ENCODE measurements at regions not wholly inside any gene's neighbourhood (a gene's known extent, or its start where the extent isn't known, plus 50 kb on each side); places are given as distances from the start of the nearest gene placed in this dataset.
A peak's percentile ranks its signal among the peaks of the same experiment; 100 is the strongest.

- no peak for DNase-seq (ENCODE audit: low spot score)
- intact Hi-C loops (cut with DNase I) = no loop called here
These were observed 549.2 kb upstream of the BTBD3 start for GRCh38 chr20:11368499-11368898.

GRCh38 chr20:11368965-11369711, 548.6 kb upstream of the BTBD3 start:
- DNase-seq (ENCODE audit: low spot score) = no peak
- intact Hi-C loops (cut with DNase I) = no loop called here

GRCh38 chr20:11371831-11372230, 545.9 kb upstream of the BTBD3 start:
- intact Hi-C loops (cut with DNase I) = no loop called here
- no peak for DNase-seq (ENCODE audit: low spot score)

- intact Hi-C loops (cut with DNase I) = no loop called here
- no peak for DNase-seq (ENCODE audit: low spot score)
These were observed 544.6 kb upstream of the BTBD3 start for GRCh38 chr20:11372876-11373790.

GRCh38 chr20:11375335-11375734, 542.4 kb upstream of the BTBD3 start:
- no peak for DNase-seq (ENCODE audit: low spot score)
- intact Hi-C loops (cut with DNase I) = no loop called here

GRCh38 chr20:11375966-11376365, 541.7 kb upstream of the BTBD3 start:
- DNase-seq (ENCODE audit: low spot score) = no peak
- intact Hi-C loops (cut with DNase I) = no loop called here

GRCh38 chr20:11376420-11376819, 541.3 kb upstream of the BTBD3 start:
- intact Hi-C loops (cut with DNase I) = no loop called here
- DNase-seq (ENCODE audit: low spot score) = no peak

- intact Hi-C loops (cut with DNase I) = no loop called here
- DNase-seq (ENCODE audit: low spot score) = no peak
These were observed 540.7 kb upstream of the BTBD3 start for GRCh38 chr20:11376998-11377397.

GRCh38 chr20:11377761-11378160, 539.9 kb upstream of the BTBD3 start:
- DNase-seq (ENCODE audit: low spot score) = no peak
- intact Hi-C loops (cut with DNase I) = no loop called here

- no peak for DNase-seq (ENCODE audit: low spot score)
- intact Hi-C loops (cut with DNase I) = no loop called here
These were observed 539.4 kb upstream of the BTBD3 start for GRCh38 chr20:11378252-11378651.

- intact Hi-C loops (cut with DNase I) = no loop called here
- peak; percentile 70 for DNase-seq (ENCODE audit: low spot score)
These were observed 538.3 kb upstream of the BTBD3 start for GRCh38 chr20:11379257-11380011.

- intact Hi-C loops (cut with DNase I) = no loop called here
- no peak for DNase-seq (ENCODE audit: low spot score)
These were observed 537.4 kb upstream of the BTBD3 start for GRCh38 chr20:11380283-11380682.

GRCh38 chr20:11387189-11387754, 530.4 kb upstream of the BTBD3 start:
- intact Hi-C loops (cut with DNase I) = no loop called here
- DNase-seq (ENCODE audit: low spot score) = no peak

GRCh38 chr20:11389186-11389585, 528.5 kb upstream of the BTBD3 start:
- DNase-seq (ENCODE audit: low spot score) = no peak
- intact Hi-C loops (cut with DNase I) = no loop called here

- intact Hi-C loops (cut with DNase I) = no loop called here
- no peak for DNase-seq (ENCODE audit: low spot score)
These were observed 526.1 kb upstream of the BTBD3 start for GRCh38 chr20:11391591-11391990.

- no peak for DNase-seq (ENCODE audit: low spot score)
- intact Hi-C loops (cut with DNase I) = no loop called here
These were observed 523.4 kb upstream of the BTBD3 start for GRCh38 chr20:11394145-11394833.

- DNase-seq (ENCODE audit: low spot score) = no peak
- intact Hi-C loops (cut with DNase I) = no loop called here
These were observed 522.1 kb upstream of the BTBD3 start for GRCh38 chr20:11395581-11395980.

- DNase-seq (ENCODE audit: low spot score) = no peak
- intact Hi-C loops (cut with DNase I) = no loop called here
These were observed 515.7 kb upstream of the BTBD3 start for GRCh38 chr20:11401988-11402387.

GRCh38 chr20:11403711-11404110, 514.0 kb upstream of the BTBD3 start:
- intact Hi-C loops (cut with DNase I) = no loop called here
- DNase-seq (ENCODE audit: low spot score) = no peak
